ENCODE measurements at regions not wholly inside any gene's neighbourhood (a gene's known extent, or its start where the extent isn't known, plus 50 kb on each side); places are given as distances from the start of the nearest gene placed in this dataset.

GRCh38 chr3:73680391-73681095 is 55.8 kb upstream of the PDZRN3 start:
- DNase-seq = no peak

DNA sequence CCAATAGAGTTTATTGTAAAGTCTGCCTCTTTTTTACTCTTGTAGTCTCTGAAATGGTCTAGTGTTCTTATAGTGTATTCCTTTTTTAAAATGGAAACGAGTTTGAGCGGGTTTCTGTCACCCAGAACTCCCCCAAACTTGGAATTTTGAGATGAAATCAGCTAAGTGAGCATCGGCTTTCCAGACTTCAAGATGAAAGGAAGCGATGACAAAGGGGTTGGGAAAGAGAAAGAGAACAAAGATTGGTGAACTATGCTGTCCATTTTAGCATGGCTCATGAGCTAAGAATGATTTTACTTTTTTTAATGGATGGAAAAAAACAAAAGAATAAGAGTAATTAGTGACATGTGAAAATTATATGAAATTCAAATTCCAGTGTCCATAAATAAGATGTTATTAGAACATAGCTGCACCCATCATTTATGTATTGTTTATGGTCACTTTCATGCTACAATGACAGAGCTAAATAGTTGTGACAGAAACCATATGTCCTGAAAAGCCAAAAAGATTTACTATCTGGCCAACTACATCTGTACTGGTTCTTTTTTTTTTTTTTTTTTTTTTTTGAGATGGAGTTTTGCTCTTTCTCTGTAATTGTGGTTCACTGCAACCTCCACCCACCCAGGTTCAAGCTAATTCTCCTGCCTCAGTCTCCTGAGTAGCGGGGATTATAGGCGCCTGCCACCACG is 52.7 kb upstream of the PDZRN3 start:
- DNase-seq = no peak

Measured in Kasumi-1 (cell line).